AML-193 (cell line): ENCODE measurements at regions not wholly inside any gene's neighbourhood (a gene's known extent, or its start where the extent isn't known, plus 50 kb on each side); places are given as distances from the start of the nearest gene placed in this dataset.
"Not testable (repeated sequence)": the region's sequence is repeated elsewhere in the genome, so short reads cannot be mapped to it uniquely, and the experiment has no call there.

ENCODE experiments used
- DNase-seq, 2 experiments: peaks; one replicate each; lab custom pipeline; 2025; lab: John Stamatoyannopoulos, UW

GRCh38 chr4:79217025-79217424, 108.8 kb downstream of the NAA11 start:
- no peak for DNase-seq

GRCh38 chr4:79213702-79214101, 112.2 kb downstream of the NAA11 start:
- no peak for DNase-seq

- no peak for DNase-seq
Measured at GRCh38 chr4:79213010-79213409, 112.9 kb downstream of the NAA11 start.

GRCh38 chr4:79212311-79212710, 113.5 kb downstream of the NAA11 start:
- DNase-seq = no peak

- no peak for DNase-seq
Measured at GRCh38 chr4:79211490-79211889, 114.4 kb downstream of the NAA11 start.

- no peak for DNase-seq
Measured at GRCh38 chr4:79210636-79211049, 115.2 kb downstream of the NAA11 start.

GRCh38 chr4:79209822-79210635, 115.8 kb downstream of the NAA11 start:
- DNase-seq = no peak

- DNase-seq = no peak
Measured at GRCh38 chr4:79209081-79209480, 116.8 kb downstream of the NAA11 start.

- no peak for DNase-seq
Measured at GRCh38 chr4:79207281-79207680, 118.6 kb downstream of the NAA11 start.

GRCh38 chr4:79206660-79207059, 119.2 kb downstream of the NAA11 start:
- DNase-seq = no peak

- no peak for DNase-seq
Measured at GRCh38 chr4:79205121-79205520, 120.7 kb downstream of the NAA11 start.

- no peak for DNase-seq
Measured at GRCh38 chr4:79201971-79202370, 123.9 kb downstream of the NAA11 start.

GRCh38 chr4:79199743-79200142, 126.1 kb downstream of the NAA11 start:
- no peak for DNase-seq

- no peak for DNase-seq
Measured at GRCh38 chr4:79198951-79199587, 126.8 kb downstream of the NAA11 start.

- DNase-seq = no peak
Measured at GRCh38 chr4:79197275-79198009, 128.4 kb downstream of the NAA11 start.

- not testable (repeated sequence) for DNase-seq
Measured at GRCh38 chr4:79191292-79191691, 134.6 kb downstream of the NAA11 start.

- no peak for DNase-seq
Measured at GRCh38 chr4:79185526-79186045, 140.3 kb downstream of the NAA11 start.

- no peak for DNase-seq
Measured at GRCh38 chr4:79184476-79184875, 141.4 kb downstream of the NAA11 start.

- no peak for DNase-seq
Measured at GRCh38 chr4:79182209-79182608, 143.7 kb downstream of the NAA11 start.

GRCh38 chr4:79181190-79181589, 144.7 kb downstream of the NAA11 start:
- DNase-seq = no peak

GRCh38 chr4:79178760-79179159, 147.1 kb downstream of the NAA11 start:
- DNase-seq = no peak

GRCh38 chr4:79177388-79177787, 148.5 kb downstream of the NAA11 start:
- no peak for DNase-seq

- no peak for DNase-seq
Measured at GRCh38 chr4:79176351-79176750, 149.5 kb downstream of the NAA11 start.
